K562 (cell line): ENCODE measurements at regions not wholly inside any gene's neighbourhood (a gene's known extent, or its start where the extent isn't known, plus 50 kb on each side); places are given as distances from the start of the nearest gene placed in this dataset.

Experiments
- ATAC-seq: fragments of 200-7000 bp; cut with Tn5 transposase; 3 replicates; pipeline ENCODE4 v1.9.1; 2020; ENCODE audit warnings: moderate library complexity
- BruUV-seq: library from RNA; stranded (reverse); fragments of 400-500 nt; replicated peaks from 2 replicates; lab custom pipeline; 2021; lab: Mats Ljungman, UMichigan
- CTCF ChIA-PET: fragments of 300-600 bp; formaldehyde crosslinking; extraction: SDS; loops from one replicate; lab custom pipeline; 2021; ENCODE audit warnings: low intra/inter-chr PET ratio; lab: Yijun Ruan, JAX
- POLR2A ChIA-PET: fragments of 300-600, 350-650 bp; sonication (Branson Sonifier 250); formaldehyde crosslinking; extraction: SDS; loops from one replicate; lab custom pipeline; 2021; ENCODE audit warnings: antibody characterized with exemption, inconsistent platforms; lab: Yijun Ruan, JAX
- DNase-seq, 4 experiments: peaks; one replicate each; pipeline versions ENCODE4 v3.0.0 to v3.0.0-alpha.2; 2011 to 2018; ENCODE audit warnings: low spot score in 3 of 4, mixed read lengths in 3 of 4; ENCODE audit errors: extremely low read depth in 1 of 4
- FAIRE-seq: peaks from 2 replicates; lab custom pipeline; 2011; peaks lifted over from hg19 to GRCh38; lab: Jason Lieb, UNC
- H2AFZ ChIP-seq: 2 replicates; pipeline ENCODE4 v1.6.0; 2011; ENCODE audit warnings: low read depth, low read length, control low read depth, inconsistent platforms
- H3K27ac ChIP-seq: fragments of 200-600 bp; 3 replicates; pipeline ENCODE4 v1.8.0; 2011; ENCODE audit warnings: low read depth, mild to moderate bottlenecking, control low read depth, inconsistent platforms, low read length, moderate library complexity, mixed read lengths; ENCODE audit errors: extremely low read depth
- H3K27me3 ChIP-seq, 2 experiments: fragments of 300-600 bp in 1 of 2; 2 replicates in 1 of 2; 3 replicates in 1 of 2; pipeline versions ENCODE4 v1.6.0 to v1.8.0; 2011; ENCODE audit warnings: inconsistent platforms in 2 of 2, low read length in 2 of 2, mild to moderate bottlenecking in 1 of 2, mixed read lengths in 1 of 2, moderate library complexity in 1 of 2; ENCODE audit not compliant: control insufficient read depth in 2 of 2, insufficient read depth in 2 of 2
- H3K36me3 ChIP-seq: fragments of 300-600 bp; 3 replicates; pipeline ENCODE4 v1.8.0; 2011; ENCODE audit warnings: mild to moderate bottlenecking, low read length, inconsistent platforms; ENCODE audit not compliant: control insufficient read depth, insufficient read depth
- H3K4me1 ChIP-seq, 2 experiments: fragments of 200-600 bp in 1 of 2; replicated peaks in 1 of 2; 2 replicates in 1 of 2; 3 replicates in 1 of 2; pipeline versions ENCODE4 v1.5.1 to v1.8.0; 2011; ENCODE audit warnings: inconsistent platforms in 2 of 2, low read length in 2 of 2, mild to moderate bottlenecking in 1 of 2, mixed read lengths in 1 of 2, moderate library complexity in 1 of 2; ENCODE audit not compliant: control insufficient read depth in 2 of 2, insufficient read depth in 2 of 2
- H3K4me2 ChIP-seq: 2 replicates; pipeline ENCODE4 v1.6.1; 2011; ENCODE audit warnings: low read length, control low read depth, inconsistent platforms, mixed read lengths; ENCODE audit not compliant: insufficient read depth
- H3K4me3 ChIP-seq: fragments of 200-600 bp; sonication (generic), shearing (Covaris generic); 2 replicates; pipeline ENCODE4 v1.5.1; 2016; ENCODE audit warnings: control low read depth, inconsistent platforms
- H3K79me2 ChIP-seq: fragments of 200-600 bp; 3 replicates; pipeline ENCODE4 v1.8.0; 2011; ENCODE audit warnings: low read length, inconsistent platforms; ENCODE audit not compliant: control insufficient read depth, insufficient read depth
- H3K9ac ChIP-seq, 2 experiments: 2 replicates each; pipeline versions ENCODE4 v1.6.0 to v1.6.1; 2011; ENCODE audit warnings: low read depth in 2 of 2, low read length in 2 of 2, control low read depth in 1 of 2, inconsistent platforms in 1 of 2, mild to moderate bottlenecking in 1 of 2, mixed read lengths in 1 of 2; ENCODE audit not compliant: insufficient read depth in 1 of 2
- H3K9me1 ChIP-seq: one replicate; pipeline ENCODE4 v1.6.0; 2011; ENCODE audit warnings: inconsistent platforms, mild to moderate bottlenecking, low read length, moderate library complexity; ENCODE audit not compliant: control insufficient read depth, insufficient read depth
- H3K9me3 ChIP-seq: replicated peaks from 2 replicates; pipeline ENCODE4 v1.5.1; 2011; ENCODE audit warnings: low read depth, low read length, inconsistent platforms; ENCODE audit not compliant: control insufficient read depth, insufficient read depth
- H4K20me1 ChIP-seq: replicated peaks from 2 replicates; pipeline ENCODE4 v1.6.1; 2011; ENCODE audit warnings: low read length, inconsistent platforms, mixed read lengths; ENCODE audit not compliant: control insufficient read depth, insufficient read depth
- CBFB ChIP-seq: sonication (generic); formaldehyde crosslinking; IDR thresholded peaks from 2 replicates; pipeline ENCODE4 v1.4.0; 2020; ENCODE audit warnings: mild to moderate bottlenecking, missing genetic modification reagents
- ETS2 ChIP-seq: IDR thresholded peaks from 2 replicates; pipeline ENCODE4 v1.6.1; 2016; ENCODE audit warnings: borderline replicate concordance, missing genetic modification characterization, mild to moderate bottlenecking, moderate library complexity, missing compliant biosample characterization; ENCODE audit not compliant: poor library complexity, severe bottlenecking
- FOS ChIP-seq: IDR thresholded peaks from 3 replicates; pipeline ENCODE4 v1.6.1; 2011; ENCODE audit not compliant: insufficient read length; ENCODE audit errors: extremely low read depth
- GATAD2B ChIP-seq: fragments of 450-650 bp; IDR thresholded peaks from 2 replicates; pipeline ENCODE4 v1.6.1; 2017; ENCODE audit warnings: mild to moderate bottlenecking, borderline replicate concordance
- KHSRP ChIP-seq: fragments of 450-650 bp; IDR thresholded peaks from 2 replicates; pipeline ENCODE4 v1.6.1; 2017
- MIER1 ChIP-seq: fragments of 450-650 bp; IDR thresholded peaks from 2 replicates; pipeline ENCODE4 v1.6.1; 2016; ENCODE audit warnings: antibody characterized with exemption, mild to moderate bottlenecking, low read depth
- NFXL1 ChIP-seq: fragments of 450-650 bp; formaldehyde crosslinking; IDR thresholded peaks from 2 replicates; pipeline ENCODE4 v1.4.0; 2021; ENCODE audit warnings: mild to moderate bottlenecking
- PML ChIP-seq: IDR thresholded peaks from 2 replicates; pipeline ENCODE4 v1.6.1; 2012; ENCODE audit warnings: low read length, inconsistent platforms
- SMARCB1 ChIP-seq: IDR thresholded peaks from 2 replicates; pipeline ENCODE4 v1.6.1; 2011; ENCODE audit warnings: improper control_type of control experiment, low read depth; ENCODE audit not compliant: insufficient read length
- SOX6 ChIP-seq: fragments of 450-650 bp; IDR thresholded peaks from 2 replicates; pipeline ENCODE4 v1.6.1; 2014; ENCODE audit warnings: mild to moderate bottlenecking
- ZNF24 ChIP-seq: fragments of 450-650 bp; IDR thresholded peaks from 2 replicates; pipeline ENCODE4 v1.6.1; 2016
- ZNF316 ChIP-seq: fragments of 450-650 bp; IDR thresholded peaks from 2 replicates; pipeline ENCODE4 v1.6.1; 2016
- ZNF780A ChIP-seq: fragments of 250-450 bp; sonication (Bioruptor Pico); IDR thresholded peaks from 2 replicates; pipeline ENCODE4 v1.5.0; 2021; ENCODE audit warnings: mild to moderate bottlenecking
- WGBS: fragments of 100-300 bp; shearing (Covaris generic); methylation state at CpG from one replicate; pipeline ENCODE4 v1.1.6; 2016; ENCODE audit warnings: low coverage, mixed read lengths; ENCODE audit not compliant: insufficient coverage; ENCODE audit errors: missing lambda C conversion rate; 5-methylcytosine and 5-hydroxymethylcytosine counted together
- in situ Hi-C: fragments of 300-500 bp; cut with MboI; formaldehyde crosslinking; loops from 4 replicates; pipeline ENCODE4 v1.15.0; 2018; ENCODE audit warnings: inconsistent platforms, mixed read lengths
- intact Hi-C: fragments of 100-400 bp; cut with micrococcal nuclease; formaldehyde crosslinking; loops from 2 replicates; pipeline ENCODE4 v1.14.2; 2022
- TF ChIP-seq, protein P1 (sequence below): fragments of 200-800 bp; sonication (Bioruptor generic); IDR thresholded peaks from 2 replicates; pipeline ENCODE4 v1.6.1; 2016; ENCODE audit warnings: missing genetic modification characterization, missing compliant biosample characterization
- TF ChIP-seq, protein P2 (sequence below): fragments of 250-450 bp; sonication (Bioruptor Pico); IDR thresholded peaks from 2 replicates; pipeline ENCODE4 v1.8.0; 2021; ENCODE audit warnings: borderline replicate concordance, mild to moderate bottlenecking, moderate library complexity; ENCODE audit not compliant: poor library complexity, severe bottlenecking
- TF ChIP-seq, protein P3 (sequence below): fragments of 450-650 bp; IDR thresholded peaks from 2 replicates; pipeline ENCODE4 v1.6.1; 2016; ENCODE audit warnings: antibody characterized with exemption
- TF ChIP-seq, protein P4 (sequence below): fragments of 250-450 bp; sonication (Bioruptor Pico); IDR thresholded peaks from 2 replicates; pipeline ENCODE4 v1.8.0; 2022; ENCODE audit warnings: inconsistent platforms, mild to moderate bottlenecking, moderate library complexity, borderline replicate concordance

DNA sequence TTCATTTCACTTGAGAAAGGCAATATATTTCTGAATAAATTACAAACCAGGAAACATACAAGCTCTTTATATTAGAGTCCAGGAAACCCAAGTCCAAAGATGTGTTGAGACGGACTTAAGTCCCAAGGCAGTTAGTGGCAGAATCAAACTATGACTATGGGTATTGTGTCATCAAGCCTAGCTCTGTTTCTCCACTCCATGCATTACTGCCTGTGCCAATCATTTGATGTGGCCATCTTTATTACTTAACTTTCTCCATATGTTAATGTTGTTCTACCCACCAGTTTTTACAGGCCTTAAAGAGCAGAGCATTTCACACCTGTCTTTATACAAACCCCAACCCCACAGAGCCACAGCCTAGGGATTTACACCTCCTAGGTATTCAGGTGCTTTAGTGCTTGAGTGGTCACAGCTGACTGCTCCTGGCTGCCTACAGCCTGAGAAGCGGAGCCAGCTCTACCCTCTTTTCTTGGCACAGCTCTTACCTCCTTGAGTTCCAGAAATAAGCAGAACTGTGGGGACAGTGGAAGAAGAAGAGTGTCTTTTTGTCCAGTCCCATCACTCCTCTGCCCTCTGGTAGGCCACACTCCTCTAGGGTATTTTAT lies 92.1 kb downstream of the DTWD1 start:
- no peak for FAIRE-seq
- intact Hi-C loops, result no loop called here
- H3K36me3 ChIP-seq, result no peaks in the 10 kb centered on the region
- no peak overlapping the region for H3K27ac ChIP-seq
- H3K27me3 ChIP-seq, result no peaks in the 10 kb centered on the region
- no TSS peak for BruUV-seq
- no peak for ATAC-seq
- WGBS, result 0% methylated on average over 2 of the region's 2 CpGs
- H3K9ac ChIP-seq, result no peak overlapping the region
- H3K9me1 ChIP-seq, result no peaks in the 10 kb centered on the region
- H3K9me3 ChIP-seq, result peaks cover 4% of the 10 kb centered on the region
- no peaks in the 10 kb centered on the region for H3K79me2 ChIP-seq
- in situ Hi-C loops, result no loop called here
- DNase-seq, result no peak
- no peak overlapping the region for H3K4me3 ChIP-seq
- POLR2A ChIA-PET, result no interaction called here
- CTCF ChIA-PET, result no interaction called here
- no peak overlapping the region for H2AFZ ChIP-seq
- no peak overlapping the region for H3K4me2 ChIP-seq
- H3K4me1 ChIP-seq, result no peaks in the 10 kb centered on the region
- no peaks in the 10 kb centered on the region for H4K20me1 ChIP-seq
- TF ChIP-seq NFXL1 (CRISPR knock-in tag) (no peak), KHSRP (no peak), ZNF24 (no peak), MIER1 (no peak), GATAD2B (no peak), CBFB (CRISPR knock-in tag) (no peak), FOS (no peak), SMARCB1 (no peak), ETS2 (tag) (no peak), ZNF316 (no peak), SOX6 (no peak), PML (no peak), ZNF780A (CRISPR knock-in tag) (no peak)
- TF ChIP-seq, protein P1, sequence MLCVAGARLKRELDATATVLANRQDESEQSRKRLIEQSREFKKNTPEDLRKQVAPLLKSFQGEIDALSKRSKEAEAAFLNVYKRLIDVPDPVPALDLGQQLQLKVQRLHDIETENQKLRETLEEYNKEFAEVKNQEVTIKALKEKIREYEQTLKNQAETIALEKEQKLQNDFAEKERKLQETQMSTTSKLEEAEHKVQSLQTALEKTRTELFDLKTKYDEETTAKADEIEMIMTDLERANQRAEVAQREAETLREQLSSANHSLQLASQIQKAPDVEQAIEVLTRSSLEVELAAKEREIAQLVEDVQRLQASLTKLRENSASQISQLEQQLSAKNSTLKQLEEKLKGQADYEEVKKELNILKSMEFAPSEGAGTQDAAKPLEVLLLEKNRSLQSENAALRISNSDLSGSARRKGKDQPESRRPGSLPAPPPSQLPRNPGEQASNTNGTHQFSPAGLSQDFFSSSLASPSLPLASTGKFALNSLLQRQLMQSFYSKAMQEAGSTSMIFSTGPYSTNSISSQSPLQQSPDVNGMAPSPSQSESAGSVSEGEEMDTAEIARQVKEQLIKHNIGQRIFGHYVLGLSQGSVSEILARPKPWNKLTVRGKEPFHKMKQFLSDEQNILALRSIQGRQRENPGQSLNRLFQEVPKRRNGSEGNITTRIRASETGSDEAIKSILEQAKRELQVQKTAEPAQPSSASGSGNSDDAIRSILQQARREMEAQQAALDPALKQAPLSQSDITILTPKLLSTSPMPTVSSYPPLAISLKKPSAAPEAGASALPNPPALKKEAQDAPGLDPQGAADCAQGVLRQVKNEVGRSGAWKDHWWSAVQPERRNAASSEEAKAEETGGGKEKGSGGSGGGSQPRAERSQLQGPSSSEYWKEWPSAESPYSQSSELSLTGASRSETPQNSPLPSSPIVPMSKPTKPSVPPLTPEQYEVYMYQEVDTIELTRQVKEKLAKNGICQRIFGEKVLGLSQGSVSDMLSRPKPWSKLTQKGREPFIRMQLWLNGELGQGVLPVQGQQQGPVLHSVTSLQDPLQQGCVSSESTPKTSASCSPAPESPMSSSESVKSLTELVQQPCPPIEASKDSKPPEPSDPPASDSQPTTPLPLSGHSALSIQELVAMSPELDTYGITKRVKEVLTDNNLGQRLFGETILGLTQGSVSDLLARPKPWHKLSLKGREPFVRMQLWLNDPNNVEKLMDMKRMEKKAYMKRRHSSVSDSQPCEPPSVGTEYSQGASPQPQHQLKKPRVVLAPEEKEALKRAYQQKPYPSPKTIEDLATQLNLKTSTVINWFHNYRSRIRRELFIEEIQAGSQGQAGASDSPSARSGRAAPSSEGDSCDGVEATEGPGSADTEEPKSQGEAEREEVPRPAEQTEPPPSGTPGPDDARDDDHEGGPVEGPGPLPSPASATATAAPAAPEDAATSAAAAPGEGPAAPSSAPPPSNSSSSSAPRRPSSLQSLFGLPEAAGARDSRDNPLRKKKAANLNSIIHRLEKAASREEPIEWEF (CRISPR knock-in tag), result no peak
- TF ChIP-seq, protein P2, sequence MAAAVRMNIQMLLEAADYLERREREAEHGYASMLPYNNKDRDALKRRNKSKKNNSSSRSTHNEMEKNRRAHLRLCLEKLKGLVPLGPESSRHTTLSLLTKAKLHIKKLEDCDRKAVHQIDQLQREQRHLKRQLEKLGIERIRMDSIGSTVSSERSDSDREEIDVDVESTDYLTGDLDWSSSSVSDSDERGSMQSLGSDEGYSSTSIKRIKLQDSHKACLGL, result no peak
- TF ChIP-seq, protein P3, sequence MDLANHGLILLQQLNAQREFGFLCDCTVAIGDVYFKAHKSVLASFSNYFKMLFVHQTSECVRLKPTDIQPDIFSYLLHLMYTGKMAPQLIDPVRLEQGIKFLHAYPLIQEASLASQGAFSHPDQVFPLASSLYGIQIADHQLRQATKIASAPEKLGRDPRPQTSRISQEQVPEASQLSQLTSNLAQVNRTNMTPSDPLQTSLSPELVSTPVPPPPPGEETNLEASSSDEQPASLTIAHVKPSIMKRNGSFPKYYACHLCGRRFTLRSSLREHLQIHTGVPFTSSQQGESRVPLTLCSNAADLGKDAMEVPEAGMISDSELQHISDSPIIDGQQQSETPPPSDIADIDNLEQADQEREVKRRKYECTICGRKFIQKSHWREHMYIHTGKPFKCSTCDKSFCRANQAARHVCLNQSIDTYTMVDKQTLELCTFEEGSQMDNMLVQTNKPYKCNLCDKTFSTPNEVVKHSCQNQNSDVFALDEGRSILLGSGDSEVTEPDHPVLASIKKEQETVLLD, result no peak
- TF ChIP-seq, protein P4, sequence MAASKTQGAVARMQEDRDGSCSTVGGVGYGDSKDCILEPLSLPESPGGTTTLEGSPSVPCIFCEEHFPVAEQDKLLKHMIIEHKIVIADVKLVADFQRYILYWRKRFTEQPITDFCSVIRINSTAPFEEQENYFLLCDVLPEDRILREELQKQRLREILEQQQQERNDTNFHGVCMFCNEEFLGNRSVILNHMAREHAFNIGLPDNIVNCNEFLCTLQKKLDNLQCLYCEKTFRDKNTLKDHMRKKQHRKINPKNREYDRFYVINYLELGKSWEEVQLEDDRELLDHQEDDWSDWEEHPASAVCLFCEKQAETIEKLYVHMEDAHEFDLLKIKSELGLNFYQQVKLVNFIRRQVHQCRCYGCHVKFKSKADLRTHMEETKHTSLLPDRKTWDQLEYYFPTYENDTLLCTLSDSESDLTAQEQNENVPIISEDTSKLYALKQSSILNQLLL (CRISPR knock-in tag), result no peak
